H1 (cell line): ENCODE measurements at regions not wholly inside any gene's neighbourhood (a gene's known extent, or its start where the extent isn't known, plus 50 kb on each side); places are given as distances from the start of the nearest gene placed in this dataset.

Experiments
- CTCF ChIA-PET: fragments of 300-600 bp; sonication (Branson Sonifier 250); formaldehyde crosslinking; loops from one replicate; lab custom pipeline; 2021; ENCODE audit not compliant: partially characterized antibody; lab: Charles Lee
- POLR2A ChIA-PET: fragments of 300-600 bp; sonication (Branson Sonifier 250); formaldehyde crosslinking; loops from one replicate; lab custom pipeline; 2021; ENCODE audit warnings: inconsistent platforms; ENCODE audit not compliant: partially characterized antibody; lab: Charles Lee
- DNase-seq, 2 experiments: peaks; one replicate each; pipeline versions ENCODE4 v3.0.0 to v3.0.0-alpha.2; 2010 to 2022; ENCODE audit warnings: low spot score in 2 of 2, low read depth in 1 of 2, mixed read lengths in 1 of 2
- FAIRE-seq: peaks from 2 replicates; lab custom pipeline; 2011; peaks lifted over from hg19 to GRCh38; lab: Jason Lieb, UNC
- H2AFZ ChIP-seq: 2 replicates; pipeline ENCODE4 v1.8.1; 2012; ENCODE audit warnings: low read length, inconsistent platforms
- H2AK5ac ChIP-seq: 2 replicates; pipeline ENCODE4 v1.6.1; 2013; ENCODE audit warnings: low read depth, low read length
- H2BK120ac ChIP-seq: replicated peaks from 2 replicates; pipeline ENCODE3; 2013; ENCODE audit warnings: low read depth, low read length, inconsistent platforms
- H2BK12ac ChIP-seq: 2 replicates; pipeline ENCODE4 v1.6.1; 2013; ENCODE audit warnings: low read depth, low read length
- H2BK15ac ChIP-seq: 2 replicates; pipeline ENCODE4 v1.6.1; 2013; ENCODE audit warnings: low read length
- H2BK20ac ChIP-seq: 2 replicates; pipeline ENCODE4 v1.6.1; 2013; ENCODE audit warnings: low read length
- H2BK5ac ChIP-seq: 2 replicates; pipeline ENCODE4 v1.6.1; 2013; ENCODE audit warnings: low read depth, low read length
- H3K14ac ChIP-seq: 2 replicates; pipeline ENCODE4 v1.6.1; 2013; ENCODE audit warnings: inconsistent platforms; ENCODE audit not compliant: insufficient read length
- H3K18ac ChIP-seq: 2 replicates; pipeline ENCODE4 v1.6.1; 2013; ENCODE audit warnings: low read length; ENCODE audit errors: extremely low read depth
- H3K23ac ChIP-seq: 2 replicates; pipeline ENCODE4 v1.6.1; 2013; ENCODE audit warnings: inconsistent platforms; ENCODE audit not compliant: insufficient read length
- H3K23me2 ChIP-seq: 2 replicates; pipeline ENCODE4 v1.6.1; 2013; ENCODE audit warnings: low read depth, low read length
- H3K27ac ChIP-seq: 2 replicates; pipeline ENCODE4 v1.6.1; 2011; ENCODE audit warnings: low read depth, low read length, inconsistent platforms
- H3K27me3 ChIP-seq, 4 experiments: replicated peaks in 1 of 4; 1 replicate in 1 of 4; 2 replicates in 3 of 4; pipeline versions ENCODE4 v1.6.1 to v1.8.1; 2011 to 2013; ENCODE audit warnings: low read length in 3 of 4, mild to moderate bottlenecking in 3 of 4, inconsistent platforms in 2 of 4, mixed read lengths in 2 of 4, moderate library complexity in 1 of 4; ENCODE audit not compliant: control insufficient read depth in 3 of 4, insufficient read depth in 3 of 4; ENCODE audit errors: extremely low read depth in 1 of 4
- H3K36me3 ChIP-seq, 4 experiments: 2 replicates each; pipeline versions ENCODE4 v1.6.1 to v1.8.1; 2011 to 2013; ENCODE audit warnings: mild to moderate bottlenecking in 4 of 4, low read length in 3 of 4, moderate library complexity in 2 of 4, control low read depth in 1 of 4, inconsistent platforms in 1 of 4; ENCODE audit not compliant: insufficient read depth in 4 of 4, control insufficient read depth in 2 of 4
- H3K4ac ChIP-seq: replicated peaks from 2 replicates; pipeline ENCODE3; 2013; ENCODE audit warnings: low read length, low read depth, mixed read lengths, inconsistent platforms; ENCODE audit not compliant: insufficient read length
- H3K4me1 ChIP-seq, 4 experiments: replicated peaks in 1 of 4; 1 replicate in 1 of 4; 2 replicates in 3 of 4; pipeline versions ENCODE4 v1.6.1 to v1.8.1; 2011 to 2013; ENCODE audit warnings: low read length in 3 of 4, inconsistent platforms in 2 of 4, mixed read lengths in 1 of 4; ENCODE audit not compliant: insufficient read depth in 4 of 4, control insufficient read depth in 3 of 4
- H3K4me2 ChIP-seq, 2 experiments: 2 replicates each; pipeline versions ENCODE4 v1.6.1 to v1.8.1; 2011 to 2013; ENCODE audit warnings: low read depth in 2 of 2, low read length in 2 of 2, control low read depth in 1 of 2, inconsistent platforms in 1 of 2, mild to moderate bottlenecking in 1 of 2; ENCODE audit not compliant: insufficient read depth in 1 of 2
- H3K4me3 ChIP-seq, 4 experiments: fragments of 200-600, 300-600 bp in 1 of 4; sonication (generic), shearing (Covaris generic), sonication (Bioruptor Twin) in 1 of 4; 2 replicates each; pipeline versions ENCODE4 v1.5.1 to v1.8.1; 2011 to 2016; ENCODE audit warnings: low read length in 4 of 4, low read depth in 3 of 4, control low read depth in 2 of 4, inconsistent platforms in 2 of 4, mild to moderate bottlenecking in 2 of 4, mixed read lengths in 1 of 4, moderate library complexity in 1 of 4; ENCODE audit not compliant: insufficient read depth in 2 of 4; ENCODE audit errors: extremely low read depth in 1 of 4
- H3K56ac ChIP-seq: replicated peaks from 2 replicates; pipeline ENCODE3; 2013; ENCODE audit warnings: low read depth, mild to moderate bottlenecking, mixed read lengths, low read length, inconsistent platforms; ENCODE audit not compliant: insufficient read length
- H3K79me1 ChIP-seq: 2 replicates; pipeline ENCODE4 v1.6.1; 2013; ENCODE audit warnings: low read depth, low read length, control low read depth
- H3K79me2 ChIP-seq, 2 experiments: 2 replicates each; pipeline versions ENCODE4 v1.6.1 to v1.8.1; 2012 to 2013; ENCODE audit warnings: low read length in 2 of 2, mild to moderate bottlenecking in 2 of 2, inconsistent platforms in 1 of 2; ENCODE audit not compliant: insufficient read depth in 2 of 2, control insufficient read depth in 1 of 2
- H3K9ac ChIP-seq, 4 experiments: replicated peaks in 1 of 4; 1 replicate in 1 of 4; 2 replicates in 3 of 4; pipeline versions ENCODE4 v1.6.1 to v1.8.1; 2011 to 2013; ENCODE audit warnings: low read depth in 3 of 4, low read length in 3 of 4, control low read depth in 2 of 4, mild to moderate bottlenecking in 2 of 4, moderate library complexity in 2 of 4, inconsistent platforms in 1 of 4; ENCODE audit errors: extremely low read depth in 1 of 4
- H3K9me3 ChIP-seq, 2 experiments: 2 replicates each; pipeline versions ENCODE4 v1.6.1 to v1.8.1; 2012 to 2013; ENCODE audit warnings: mild to moderate bottlenecking in 2 of 2, moderate library complexity in 2 of 2, control low read depth in 1 of 2, inconsistent platforms in 1 of 2, low read depth in 1 of 2, low read length in 1 of 2, mixed read lengths in 1 of 2; ENCODE audit not compliant: insufficient read depth in 2 of 2
- H4K20me1 ChIP-seq, 2 experiments: replicated peaks in 1 of 2; 2 replicates each; pipeline versions ENCODE3 to v1.8.1; 2011 to 2013; ENCODE audit warnings: inconsistent platforms in 2 of 2, low read length in 2 of 2, mild to moderate bottlenecking in 1 of 2; ENCODE audit not compliant: insufficient read depth in 2 of 2, control insufficient read depth in 1 of 2
- H4K5ac ChIP-seq: 2 replicates; pipeline ENCODE4 v1.6.1; 2013; ENCODE audit warnings: low read length, low read depth, mixed read lengths, inconsistent platforms; ENCODE audit not compliant: insufficient read length
- H4K8ac ChIP-seq: 2 replicates; pipeline ENCODE4 v1.8.0; 2013; ENCODE audit warnings: mild to moderate bottlenecking, moderate library complexity, low read length, inconsistent platforms; ENCODE audit not compliant: insufficient read depth; ENCODE audit errors: extremely low read depth
- H4K91ac ChIP-seq: replicated peaks from 2 replicates; pipeline ENCODE3; 2013; ENCODE audit warnings: low read length, mixed read lengths, inconsistent platforms; ENCODE audit not compliant: insufficient read length
- BACH1 ChIP-seq: IDR thresholded peaks from 2 replicates; pipeline ENCODE4 v1.6.1; 2012; ENCODE audit warnings: low read length, improper control_type of control experiment
- BRCA1 ChIP-seq: IDR thresholded peaks from 2 replicates; pipeline ENCODE4 v1.6.1; 2012; ENCODE audit warnings: low read depth, low read length, improper control_type of control experiment
- CEBPB ChIP-seq: IDR thresholded peaks from 2 replicates; pipeline ENCODE4 v1.6.1; 2012; ENCODE audit warnings: low read depth, low read length
- GTF2F1 ChIP-seq: IDR thresholded peaks from 2 replicates; pipeline ENCODE4 v1.6.1; 2012; ENCODE audit warnings: low read depth, low read length, improper control_type of control experiment, borderline replicate concordance
- HDAC6 ChIP-seq: IDR thresholded peaks from one replicate; pipeline ENCODE4 v1.7.1; 2012; ENCODE audit warnings: low read depth, mild to moderate bottlenecking, inconsistent platforms, low read length, moderate library complexity
- MAFK ChIP-seq: IDR thresholded peaks from 2 replicates; pipeline ENCODE4 v1.6.1; 2012; ENCODE audit warnings: low read depth, mild to moderate bottlenecking, improper control_type of control experiment, low read length
- PHF8 ChIP-seq: fragments of 200-600 bp; sonication (generic); conservative IDR thresholded peaks from 2 replicates; pipeline ENCODE4 v1.7.1; 2012; ENCODE audit warnings: low read depth, mild to moderate bottlenecking, inconsistent platforms, low read length, moderate library complexity
- RXRA ChIP-seq: IDR thresholded peaks from 2 replicates; pipeline ENCODE4 v1.6.1; 2011; ENCODE audit warnings: low read depth, mild to moderate bottlenecking, low read length, moderate library complexity; ENCODE audit not compliant: insufficient read depth
- SAP30 ChIP-seq: fragments of 300-600 bp; sonication (generic); IDR thresholded peaks from 2 replicates; pipeline ENCODE4 v1.7.1; 2012; ENCODE audit warnings: low read length, moderate library complexity, mild to moderate bottlenecking, inconsistent platforms; ENCODE audit not compliant: insufficient read depth, insufficient replicate concordance
- SIN3A ChIP-seq, 2 experiments: IDR thresholded peaks in 1 of 2; conservative IDR thresholded peaks in 1 of 2; 2 replicates each; pipeline ENCODE4 v1.6.1; 2011 to 2012; ENCODE audit warnings: low read length in 2 of 2, improper control_type of control experiment in 1 of 2, low read depth in 1 of 2, mild to moderate bottlenecking in 1 of 2
- SRF ChIP-seq: IDR thresholded peaks from 2 replicates; pipeline ENCODE4 v1.6.1; 2011; ENCODE audit warnings: mild to moderate bottlenecking, low read depth, low read length, moderate library complexity
- ZNF274 ChIP-seq: IDR thresholded peaks from 2 replicates; pipeline ENCODE4 v1.7.0; 2012; ENCODE audit warnings: low read length, borderline replicate concordance; ENCODE audit errors: extremely low read depth
- WGBS, 2 experiments: shearing (Covaris generic) in 1 of 2; methylation state at CpG; one replicate each; pipeline versions ENCODE4 v1.1.6 to v1.1.7; 2013 to 2015; ENCODE audit warnings: low lambda C conversion rate in 2 of 2, mixed read lengths in 2 of 2, inconsistent platforms in 1 of 2, low coverage in 1 of 2, missing lambda C conversion rate in 1 of 2; ENCODE audit not compliant: insufficient replicate concordance in 2 of 2, insufficient coverage in 1 of 2, insufficient read length in 1 of 2; ENCODE audit errors: extremely low coverage in 1 of 2, missing lambda C conversion rate in 1 of 2; 5-methylcytosine and 5-hydroxymethylcytosine counted together
- TF ChIP-seq, protein P1 (sequence below): IDR thresholded peaks from 2 replicates; pipeline ENCODE4 v1.6.1; 2011; ENCODE audit warnings: low read depth, mild to moderate bottlenecking, low read length; ENCODE audit not compliant: insufficient read depth
- TF ChIP-seq, protein P2 (sequence below): IDR thresholded peaks from 2 replicates; pipeline ENCODE4 v1.6.1; 2011; ENCODE audit warnings: low read length, improper control_type of control experiment

DNA sequence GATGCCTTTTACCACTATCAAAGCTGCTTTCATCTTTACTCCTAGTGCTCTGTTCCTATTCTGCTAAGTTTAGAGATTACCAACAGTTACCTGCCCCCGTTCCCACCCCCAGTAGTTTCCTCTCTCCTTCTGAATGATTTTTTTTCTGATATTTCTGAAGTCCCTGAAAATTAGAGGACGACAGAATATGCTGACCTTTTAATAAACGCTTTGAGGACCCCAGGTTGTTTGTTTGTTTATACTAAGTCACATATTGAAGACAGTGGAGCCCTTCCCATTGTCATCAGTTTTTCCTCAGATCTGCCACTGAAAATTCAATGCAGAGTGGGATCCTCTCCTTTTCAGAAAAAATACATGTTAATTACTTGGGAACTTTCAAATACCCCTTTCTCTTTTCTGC lies 1039.3 kb upstream of the AGA start:
- Histone ChIP-seq H3K9me3 (no peaks in the 10 kb centered on the region), H4K20me1 (no peaks in the 10 kb centered on the region), H3K36me3 (no peaks in the 10 kb centered on the region), H2BK120ac (no peak overlapping the region), H3K14ac (no peak overlapping the region), H4K8ac (no peak overlapping the region), H3K23me2 (no peaks in the 10 kb centered on the region), H3K27ac (no peak overlapping the region), H2AFZ (no peak overlapping the region), H3K4me2 (no peak overlapping the region), H3K79me2 (no peaks in the 10 kb centered on the region), H3K56ac (no peak overlapping the region), H3K4me1 (no peaks in the 10 kb centered on the region), H3K23ac (no peak overlapping the region), H3K9ac (no peak overlapping the region), H3K4ac (no peak overlapping the region), H4K91ac (no peak overlapping the region), H2BK15ac (no peak overlapping the region), H2AK5ac (no peak overlapping the region), H2BK20ac (no peak overlapping the region), H2BK12ac (no peak overlapping the region), H3K79me1 (no peaks in the 10 kb centered on the region), H3K27me3 (no peaks in the 10 kb centered on the region), H3K4me3 (no peak overlapping the region), H4K5ac (no peak overlapping the region), H3K18ac (no peak overlapping the region), H2BK5ac (no peak overlapping the region)
- FAIRE-seq (no peak), DNase-seq (no peak)
- 86% methylated on average over 2 of the region's 3 CpGs; no CpG with 5 or more reads in 1 of the 2 experiments for WGBS, 2 experiments
- POLR2A ChIA-PET, result no interaction called here
- CTCF ChIA-PET, result no interaction called here
- no peak for TF ChIP-seq BRCA1
- TF ChIP-seq, protein P1, sequence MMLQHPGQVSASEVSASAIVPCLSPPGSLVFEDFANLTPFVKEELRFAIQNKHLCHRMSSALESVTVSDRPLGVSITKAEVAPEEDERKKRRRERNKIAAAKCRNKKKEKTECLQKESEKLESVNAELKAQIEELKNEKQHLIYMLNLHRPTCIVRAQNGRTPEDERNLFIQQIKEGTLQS, result no peak
- no peak for TF ChIP-seq RXRA
- no peak for TF ChIP-seq SAP30
- no peak for TF ChIP-seq ZNF274
- no peak for TF ChIP-seq CEBPB
- TF ChIP-seq GTF2F1, result no peak
- TF ChIP-seq SRF, result no peak
- TF ChIP-seq HDAC6, result no peak
- TF ChIP-seq MAFK, result no peak; the same call in 1 of the 2 replicates
- TF ChIP-seq PHF8, result no peak
- no peak for TF ChIP-seq BACH1
- TF ChIP-seq, protein P2, sequence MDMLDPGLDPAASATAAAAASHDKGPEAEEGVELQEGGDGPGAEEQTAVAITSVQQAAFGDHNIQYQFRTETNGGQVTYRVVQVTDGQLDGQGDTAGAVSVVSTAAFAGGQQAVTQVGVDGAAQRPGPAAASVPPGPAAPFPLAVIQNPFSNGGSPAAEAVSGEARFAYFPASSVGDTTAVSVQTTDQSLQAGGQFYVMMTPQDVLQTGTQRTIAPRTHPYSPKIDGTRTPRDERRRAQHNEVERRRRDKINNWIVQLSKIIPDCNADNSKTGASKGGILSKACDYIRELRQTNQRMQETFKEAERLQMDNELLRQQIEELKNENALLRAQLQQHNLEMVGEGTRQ, result no peak
- no peak for TF ChIP-seq SIN3A (conservative IDR thresholded peaks at IDR 0.05 in 1 of 2, IDR thresholded peaks at IDR 0.05 in 1 of 2; ENCODE audit: low read depth in 1 of 2, low read length in 2 of 2)
